ENCODE measurements at regions not wholly inside any gene's neighbourhood (a gene's known extent, or its start where the extent isn't known, plus 50 kb on each side); places are given as distances from the start of the nearest gene placed in this dataset.

GRCh38 chr3:28853830-28854229 is 427.0 kb upstream of the RBMS3 start:
- TF ChIP-seq CTCF (IDR thresholded peaks at IDR 0.05; ENCODE audit: low read depth, low read length, poor library complexity, severe bottlenecking) (peak; percentile 17), EZH2phosphoT487 (IDR thresholded peaks at IDR 0.05; ENCODE audit: borderline replicate concordance, low read length) (no peak)

Measured in DOHH2 (cell line).